HL-60 (cell line): ENCODE measurements at regions not wholly inside any gene's neighbourhood (a gene's known extent, or its start where the extent isn't known, plus 50 kb on each side); places are given as distances from the start of the nearest gene placed in this dataset.
"Not testable (repeated sequence)": the region's sequence is repeated elsewhere in the genome, so short reads cannot be mapped to it uniquely, and the experiment has no call there.

Source experiments
- DNase-seq, 2 experiments: peaks; one replicate each; pipeline ENCODE4 v3.0.0-alpha.2; 2010 to 2020; ENCODE audit warnings: low read depth in 1 of 2, low spot score in 1 of 2
- H3K27ac ChIP-seq: fragments of 250-450 bp; sonication (Bioruptor Pico); replicated peaks from 2 replicates; pipeline ENCODE4 v1.5.1; 2020; ENCODE audit warnings: mild to moderate bottlenecking, moderate library complexity
- H3K27me3 ChIP-seq: fragments of 250-450 bp; sonication (Bioruptor Pico); 2 replicates; pipeline ENCODE4 v1.5.1; 2021; ENCODE audit warnings: mild to moderate bottlenecking, moderate library complexity; ENCODE audit not compliant: insufficient read depth, poor library complexity, severe bottlenecking
- H3K4me3 ChIP-seq: replicated peaks from 2 replicates; pipeline ENCODE4 v1.5.1; 2011; ENCODE audit warnings: mild to moderate bottlenecking, control low read depth, low read length; ENCODE audit not compliant: insufficient read depth
- GABPA ChIP-seq: IDR thresholded peaks from 2 replicates; pipeline ENCODE4 v1.6.1; 2012; ENCODE audit warnings: low read depth
- POLR2AphosphoS5 ChIP-seq: IDR thresholded peaks from 2 replicates; pipeline ENCODE4 v1.6.1; 2012; ENCODE audit warnings: low read depth
- SPI1 ChIP-seq: IDR thresholded peaks from 2 replicates; pipeline ENCODE4 v1.6.1; 2012; ENCODE audit warnings: low read depth, mild to moderate bottlenecking, borderline replicate concordance
- TF ChIP-seq, protein P1 (sequence below): IDR thresholded peaks from 2 replicates; pipeline ENCODE4 v1.6.1; 2012; ENCODE audit warnings: low read depth; ENCODE audit not compliant: insufficient replicate concordance
- TF ChIP-seq, protein P2 (sequence below): IDR thresholded peaks from one replicate; pipeline ENCODE4 v1.5.1; 2011; ENCODE audit warnings: low read length, control low read depth, inconsistent platforms; ENCODE audit not compliant: insufficient read depth

DNA sequence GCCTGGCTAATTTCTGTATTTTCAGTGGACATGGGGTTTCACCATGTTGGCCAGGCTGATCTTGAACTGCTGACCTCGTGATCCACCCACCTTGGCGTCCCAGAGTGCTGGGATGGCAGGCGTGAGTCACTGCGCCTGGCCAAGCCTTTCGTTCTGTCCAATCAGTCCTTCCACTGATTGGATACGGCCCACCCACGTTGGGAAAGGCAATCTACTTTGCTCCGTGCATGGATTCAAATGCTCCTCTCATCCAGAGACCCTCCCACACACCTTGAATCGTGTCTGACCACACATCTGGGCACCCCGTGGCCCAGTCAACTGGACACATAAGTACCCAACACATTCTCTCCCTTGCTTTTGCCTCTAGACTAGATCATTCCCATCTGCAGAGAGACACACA lies 74.9 kb downstream of the CRLF2 start:
- TF ChIP-seq SPI1 (no peak), POLR2AphosphoS5 (no peak)
- no peaks in the 10 kb centered on the region for H3K27me3 ChIP-seq
- H3K27ac ChIP-seq = no peak overlapping the region
- H3K4me3 ChIP-seq = no peak overlapping the region
- DNase-seq = no peak

DNA sequence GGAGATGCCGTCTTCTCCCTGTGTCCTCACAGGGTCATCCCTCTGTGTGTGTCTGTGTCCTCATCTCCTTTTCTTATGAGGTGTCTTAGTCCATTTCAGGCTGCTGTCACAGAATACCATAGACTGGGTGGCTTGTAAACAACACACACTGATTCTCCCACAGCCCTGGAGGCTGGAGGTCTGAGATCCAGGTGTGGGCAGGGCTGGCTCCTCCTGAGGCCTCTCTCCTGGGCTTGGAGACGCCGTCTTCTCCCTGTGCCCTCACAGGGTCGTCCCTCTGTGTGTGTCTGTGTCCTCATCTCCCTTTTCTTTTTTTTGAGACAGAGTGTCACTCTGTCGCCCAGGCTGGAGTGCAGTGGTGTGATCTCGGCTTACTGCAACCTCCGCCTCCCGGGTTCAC lies 75.9 kb downstream of the CRLF2 start:
- not testable (repeated sequence) for DNase-seq, H3K27ac ChIP-seq, H3K4me3 ChIP-seq, H3K27me3 ChIP-seq

- Histone ChIP-seq H3K27me3 (no peaks in the 10 kb centered on the region), H3K4me3 (no peak overlapping the region), H3K27ac (no peak overlapping the region)
- no peak for DNase-seq
- no peak for TF ChIP-seq GABPA
- TF ChIP-seq SPI1 = no peak
- no peak for TF ChIP-seq POLR2AphosphoS5
- TF ChIP-seq, protein P1, sequence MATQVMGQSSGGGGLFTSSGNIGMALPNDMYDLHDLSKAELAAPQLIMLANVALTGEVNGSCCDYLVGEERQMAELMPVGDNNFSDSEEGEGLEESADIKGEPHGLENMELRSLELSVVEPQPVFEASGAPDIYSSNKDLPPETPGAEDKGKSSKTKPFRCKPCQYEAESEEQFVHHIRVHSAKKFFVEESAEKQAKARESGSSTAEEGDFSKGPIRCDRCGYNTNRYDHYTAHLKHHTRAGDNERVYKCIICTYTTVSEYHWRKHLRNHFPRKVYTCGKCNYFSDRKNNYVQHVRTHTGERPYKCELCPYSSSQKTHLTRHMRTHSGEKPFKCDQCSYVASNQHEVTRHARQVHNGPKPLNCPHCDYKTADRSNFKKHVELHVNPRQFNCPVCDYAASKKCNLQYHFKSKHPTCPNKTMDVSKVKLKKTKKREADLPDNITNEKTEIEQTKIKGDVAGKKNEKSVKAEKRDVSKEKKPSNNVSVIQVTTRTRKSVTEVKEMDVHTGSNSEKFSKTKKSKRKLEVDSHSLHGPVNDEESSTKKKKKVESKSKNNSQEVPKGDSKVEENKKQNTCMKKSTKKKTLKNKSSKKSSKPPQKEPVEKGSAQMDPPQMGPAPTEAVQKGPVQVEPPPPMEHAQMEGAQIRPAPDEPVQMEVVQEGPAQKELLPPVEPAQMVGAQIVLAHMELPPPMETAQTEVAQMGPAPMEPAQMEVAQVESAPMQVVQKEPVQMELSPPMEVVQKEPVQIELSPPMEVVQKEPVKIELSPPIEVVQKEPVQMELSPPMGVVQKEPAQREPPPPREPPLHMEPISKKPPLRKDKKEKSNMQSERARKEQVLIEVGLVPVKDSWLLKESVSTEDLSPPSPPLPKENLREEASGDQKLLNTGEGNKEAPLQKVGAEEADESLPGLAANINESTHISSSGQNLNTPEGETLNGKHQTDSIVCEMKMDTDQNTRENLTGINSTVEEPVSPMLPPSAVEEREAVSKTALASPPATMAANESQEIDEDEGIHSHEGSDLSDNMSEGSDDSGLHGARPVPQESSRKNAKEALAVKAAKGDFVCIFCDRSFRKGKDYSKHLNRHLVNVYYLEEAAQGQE = no peak
- TF ChIP-seq, protein P2, sequence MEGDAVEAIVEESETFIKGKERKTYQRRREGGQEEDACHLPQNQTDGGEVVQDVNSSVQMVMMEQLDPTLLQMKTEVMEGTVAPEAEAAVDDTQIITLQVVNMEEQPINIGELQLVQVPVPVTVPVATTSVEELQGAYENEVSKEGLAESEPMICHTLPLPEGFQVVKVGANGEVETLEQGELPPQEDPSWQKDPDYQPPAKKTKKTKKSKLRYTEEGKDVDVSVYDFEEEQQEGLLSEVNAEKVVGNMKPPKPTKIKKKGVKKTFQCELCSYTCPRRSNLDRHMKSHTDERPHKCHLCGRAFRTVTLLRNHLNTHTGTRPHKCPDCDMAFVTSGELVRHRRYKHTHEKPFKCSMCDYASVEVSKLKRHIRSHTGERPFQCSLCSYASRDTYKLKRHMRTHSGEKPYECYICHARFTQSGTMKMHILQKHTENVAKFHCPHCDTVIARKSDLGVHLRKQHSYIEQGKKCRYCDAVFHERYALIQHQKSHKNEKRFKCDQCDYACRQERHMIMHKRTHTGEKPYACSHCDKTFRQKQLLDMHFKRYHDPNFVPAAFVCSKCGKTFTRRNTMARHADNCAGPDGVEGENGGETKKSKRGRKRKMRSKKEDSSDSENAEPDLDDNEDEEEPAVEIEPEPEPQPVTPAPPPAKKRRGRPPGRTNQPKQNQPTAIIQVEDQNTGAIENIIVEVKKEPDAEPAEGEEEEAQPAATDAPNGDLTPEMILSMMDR = no peak
These were observed 77.5 kb downstream of the CRLF2 start for GRCh38 chrX:1134976-1135375.

DNA sequence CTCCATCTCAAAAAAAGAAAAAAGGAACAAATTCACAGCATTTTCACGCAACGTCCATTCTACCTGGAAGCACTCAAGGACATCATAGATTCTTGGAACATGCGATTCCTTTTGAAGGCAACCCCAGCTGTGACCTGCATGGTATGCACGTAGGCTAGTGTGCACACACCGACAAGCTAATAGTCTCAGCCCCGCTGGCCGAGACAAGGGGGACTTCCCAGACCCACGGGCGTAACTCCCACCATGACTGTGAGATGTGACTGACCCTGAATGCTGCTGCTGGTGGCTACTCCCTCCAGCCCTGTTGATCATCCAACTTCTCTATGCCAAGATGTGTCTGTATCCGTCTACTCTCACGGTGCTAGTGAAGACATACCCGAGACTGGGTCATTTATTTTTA lies 78.3 kb downstream of the CRLF2 start:
- H3K27me3 ChIP-seq = no peaks in the 10 kb centered on the region
- no peak for TF ChIP-seq SPI1
- no peak for TF ChIP-seq GABPA
- TF ChIP-seq, protein P1 = no peak
- TF ChIP-seq, protein P2 = no peak
- TF ChIP-seq POLR2AphosphoS5 = no peak
- H3K4me3 ChIP-seq = no peak overlapping the region
- no peak for DNase-seq
- H3K27ac ChIP-seq = no peak overlapping the region

DNA sequence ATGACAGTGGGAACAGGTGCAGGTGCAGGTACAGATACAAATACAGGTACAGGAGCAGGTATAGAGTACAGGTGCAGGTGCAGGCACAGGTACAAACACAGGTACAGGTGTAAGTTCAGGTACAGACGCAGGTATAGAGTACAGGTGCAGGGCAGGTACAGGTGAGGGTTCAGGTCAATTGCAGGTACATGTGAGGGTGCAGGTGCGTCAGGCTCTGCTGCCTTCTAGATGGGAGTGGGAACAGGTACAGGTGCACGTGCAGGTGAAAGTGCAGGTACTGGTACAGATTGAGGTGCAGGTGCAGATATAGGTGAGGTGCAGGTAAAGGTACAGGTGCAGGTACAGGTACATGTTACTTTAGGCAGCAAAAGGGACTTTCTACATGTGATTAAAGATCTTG lies 85.7 kb downstream of the CRLF2 start:
- no peak overlapping the region for H3K27ac ChIP-seq
- no peaks in the 10 kb centered on the region for H3K27me3 ChIP-seq
- H3K4me3 ChIP-seq = no peak overlapping the region
- TF ChIP-seq, protein P2 = no peak
- no peak for TF ChIP-seq POLR2AphosphoS5
- DNase-seq = no peak
